ENCODE measurements at regions not wholly inside any gene's neighbourhood (a gene's known extent, or its start where the extent isn't known, plus 50 kb on each side); places are given as distances from the start of the nearest gene placed in this dataset.
A peak's percentile ranks its signal among the peaks of the same experiment; 100 is the strongest.

DNA sequence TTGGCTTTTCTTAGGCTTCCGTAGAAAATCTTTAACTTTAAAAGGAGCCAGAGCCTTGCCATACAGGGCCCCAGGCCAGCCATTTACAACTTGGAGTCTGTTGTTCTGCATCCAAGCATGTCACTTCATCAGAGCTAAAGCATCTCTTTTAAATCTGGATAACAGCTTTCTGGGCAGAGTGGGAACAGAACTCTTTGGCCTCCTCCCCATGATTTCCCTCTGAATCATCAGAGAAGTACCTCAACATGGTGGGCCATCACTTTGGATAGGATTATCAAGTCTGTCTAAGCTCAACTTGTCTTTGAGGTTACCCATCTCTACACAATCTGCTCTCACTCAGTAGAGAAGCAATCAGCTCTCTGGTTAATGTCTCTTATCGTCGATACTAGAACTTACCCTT, 170.9 kb downstream of the SLC6A15 start:
- no peak for DNase-seq (ENCODE audit: low read depth)

GRCh38 chr12:84741031-84741430, 171.6 kb downstream of the SLC6A15 start:
- DNase-seq (ENCODE audit: low read depth), result no peak

DNA sequence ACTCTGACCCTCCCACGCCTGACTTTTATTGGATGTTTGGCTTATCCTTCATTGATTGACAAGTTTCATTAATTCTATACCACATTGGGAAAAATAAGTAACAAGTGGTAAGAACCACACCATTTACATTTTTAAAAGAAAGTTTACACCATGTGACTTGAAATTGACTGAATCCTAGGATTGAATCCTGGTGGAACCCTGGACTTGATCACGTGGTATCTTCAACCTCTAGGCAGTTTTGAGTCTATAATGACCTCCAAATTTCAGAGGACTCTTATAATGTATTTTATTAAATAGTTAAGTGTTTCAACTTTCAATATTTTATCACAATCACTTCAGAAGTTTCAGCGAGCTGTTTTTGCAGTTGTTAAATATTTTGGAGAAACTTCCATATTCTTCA, 172.0 kb downstream of the SLC6A15 start:
- DNase-seq (ENCODE audit: low read depth), result no peak

DNA sequence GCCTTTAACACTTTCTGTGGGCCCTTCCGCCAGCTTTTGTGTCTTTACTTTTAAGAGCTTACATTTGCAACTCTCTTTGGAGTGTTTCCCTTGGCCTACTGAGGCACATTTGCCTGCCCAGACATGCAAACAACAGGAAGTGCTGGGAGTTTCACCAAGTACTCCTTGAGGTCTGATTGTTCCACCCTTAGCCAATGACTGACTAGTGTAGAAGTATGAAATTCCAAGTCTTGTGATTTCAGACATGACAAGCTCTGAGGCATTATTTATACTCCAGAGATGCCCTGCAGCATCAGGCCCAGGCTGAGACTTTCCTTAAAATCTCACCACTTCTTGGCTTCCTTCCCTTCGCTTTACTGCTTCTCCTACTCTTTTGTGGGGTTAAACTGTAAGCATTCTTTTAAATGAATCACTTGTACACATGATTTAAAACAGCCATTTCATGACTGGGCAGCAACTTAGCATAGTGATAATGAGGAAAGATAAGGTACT, 174.1 kb downstream of the SLC6A15 start:
- peak; percentile 66 for DNase-seq (ENCODE audit: low read depth)

- DNase-seq (ENCODE audit: low read depth), result no peak
These were observed 179.7 kb downstream of the SLC6A15 start for GRCh38 chr12:84732828-84733340.

DNA sequence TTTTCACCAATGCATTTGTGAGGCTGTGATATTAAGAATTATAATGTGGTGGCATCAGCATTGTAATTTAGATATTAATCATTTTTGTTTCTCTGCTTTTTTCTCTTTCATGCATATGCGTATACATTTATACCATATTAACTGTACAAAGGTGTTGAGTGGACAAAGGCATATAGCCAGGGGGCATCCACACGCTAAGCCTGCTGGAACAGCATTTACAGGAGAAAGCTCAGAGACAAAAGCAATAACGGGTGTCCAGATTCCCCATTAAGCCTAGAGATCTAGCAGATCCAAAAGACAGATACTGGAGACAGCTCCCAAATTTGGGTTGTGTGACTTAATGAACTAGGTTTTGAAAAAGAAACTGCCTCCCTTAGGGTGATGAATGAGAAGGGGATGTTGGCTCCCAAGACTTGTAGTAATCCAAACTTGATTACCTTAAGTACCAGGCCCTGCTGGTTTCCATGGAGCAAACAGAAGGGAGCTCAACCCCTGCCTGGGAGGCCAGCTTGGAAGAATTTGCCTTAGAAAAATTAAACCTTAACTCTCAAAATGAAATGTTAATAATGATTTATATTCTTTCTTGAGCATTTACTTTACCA, 181.9 kb downstream of the SLC6A15 start:
- DNase-seq (ENCODE audit: low read depth), result no peak

DNA sequence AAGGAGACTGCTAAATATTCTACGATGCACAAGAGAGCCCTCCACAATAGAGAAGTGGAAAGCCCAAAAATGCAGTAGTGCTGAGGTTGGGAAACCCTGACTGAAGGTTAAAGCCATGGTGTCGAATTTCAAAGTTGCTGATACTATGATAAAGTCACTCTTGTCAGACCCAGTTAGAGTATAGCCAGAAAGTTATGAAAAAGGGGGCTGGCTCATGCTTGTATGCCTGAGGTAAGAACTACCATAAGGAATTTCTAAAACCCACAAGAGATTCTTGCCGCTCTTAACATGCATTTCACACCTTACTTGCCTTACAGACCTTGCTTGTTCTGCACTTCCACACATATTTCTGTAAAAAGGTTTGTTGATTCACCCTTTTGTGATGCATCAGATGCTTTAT, 184.6 kb downstream of the SLC6A15 start:
- peak; percentile 16 for DNase-seq (ENCODE audit: low read depth)

DNA sequence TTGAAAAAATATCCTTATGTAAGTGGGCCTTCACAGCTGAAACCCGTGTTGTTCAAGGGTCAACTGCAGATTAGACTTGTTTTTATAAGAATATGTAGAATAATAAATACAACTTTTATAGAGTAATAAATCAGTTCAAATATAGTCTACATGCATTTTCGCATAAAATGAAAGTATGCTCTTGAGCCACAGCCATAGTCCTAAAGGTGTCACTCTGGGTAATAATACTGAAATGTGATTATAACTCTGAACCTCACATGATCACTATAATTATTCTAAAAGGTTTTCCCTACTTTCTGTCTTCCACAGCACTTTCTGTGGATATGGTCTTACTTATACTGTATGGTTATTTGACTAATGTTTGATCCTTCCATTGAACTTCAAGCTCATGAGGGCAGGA, 185.8 kb downstream of the SLC6A15 start:
- no peak for DNase-seq (ENCODE audit: low read depth)

DNA sequence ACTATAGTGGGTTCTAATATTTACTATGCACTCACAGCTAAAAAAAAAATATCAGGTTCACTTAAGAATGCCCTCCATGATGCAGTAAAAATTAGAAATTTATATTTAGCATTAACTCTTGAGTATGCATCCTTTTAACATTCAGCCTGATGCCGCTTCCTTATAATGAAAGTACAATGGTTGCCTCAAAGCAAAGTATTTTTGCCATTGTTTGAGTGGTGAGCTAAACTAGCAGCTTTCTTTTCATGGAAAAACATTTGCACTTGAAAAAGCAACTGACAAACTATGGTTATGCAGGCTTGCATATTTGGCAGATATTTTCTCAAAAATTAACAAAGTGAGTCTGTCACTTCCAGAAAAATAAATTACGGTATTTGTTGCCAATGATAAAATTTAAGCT, 188.6 kb downstream of the SLC6A15 start:
- DNase-seq (ENCODE audit: low read depth), result no peak

DNA sequence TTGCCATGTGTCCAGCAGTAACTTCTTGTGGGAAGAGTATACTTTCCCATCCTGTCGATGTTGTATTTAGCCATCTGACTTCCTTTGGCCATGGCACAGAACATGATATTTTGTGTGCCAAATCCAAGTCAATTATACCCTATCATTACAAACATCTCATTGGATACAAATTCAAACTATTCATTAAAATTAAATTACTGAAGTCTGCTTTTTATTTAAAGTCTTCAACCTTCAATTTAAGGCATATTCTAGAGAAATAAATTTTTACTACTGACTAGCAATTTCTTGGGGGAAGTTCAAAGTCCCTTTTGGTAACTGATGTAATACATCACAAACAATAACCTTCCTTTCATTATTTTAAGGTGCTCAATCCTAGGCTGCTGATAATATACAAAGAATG, 192.6 kb downstream of the SLC6A15 start:
- DNase-seq (ENCODE audit: low read depth), result no peak

- no peak for DNase-seq (ENCODE audit: low read depth)
These were observed 193.7 kb downstream of the SLC6A15 start for GRCh38 chr12:84718906-84719305.

DNA sequence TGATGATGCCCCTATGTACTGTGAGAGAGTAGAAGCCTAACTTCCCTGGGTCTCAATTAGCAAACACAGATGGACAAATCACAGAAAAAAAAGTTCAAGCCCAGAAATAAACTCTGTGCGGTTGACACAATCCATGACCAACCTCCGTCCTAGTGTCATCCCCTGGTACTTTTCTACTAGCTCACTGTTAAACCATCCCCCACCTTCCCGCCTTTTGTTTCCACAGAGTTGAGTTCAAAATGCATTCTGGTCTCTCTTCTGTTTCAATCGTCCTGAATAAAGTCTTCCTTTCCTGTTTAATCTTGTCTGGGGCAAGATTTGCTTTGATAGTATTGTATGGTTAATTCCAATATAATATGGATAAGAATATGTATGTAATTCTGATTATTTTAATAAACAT, 199.9 kb downstream of the SLC6A15 start:
- no peak for DNase-seq (ENCODE audit: low read depth)

GRCh38 chr12:84706374-84706773, 206.2 kb downstream of the SLC6A15 start:
- no peak for DNase-seq (ENCODE audit: low read depth)

- DNase-seq (ENCODE audit: low read depth), result no peak
These were observed 207.7 kb downstream of the SLC6A15 start for GRCh38 chr12:84704856-84705255.

DNA sequence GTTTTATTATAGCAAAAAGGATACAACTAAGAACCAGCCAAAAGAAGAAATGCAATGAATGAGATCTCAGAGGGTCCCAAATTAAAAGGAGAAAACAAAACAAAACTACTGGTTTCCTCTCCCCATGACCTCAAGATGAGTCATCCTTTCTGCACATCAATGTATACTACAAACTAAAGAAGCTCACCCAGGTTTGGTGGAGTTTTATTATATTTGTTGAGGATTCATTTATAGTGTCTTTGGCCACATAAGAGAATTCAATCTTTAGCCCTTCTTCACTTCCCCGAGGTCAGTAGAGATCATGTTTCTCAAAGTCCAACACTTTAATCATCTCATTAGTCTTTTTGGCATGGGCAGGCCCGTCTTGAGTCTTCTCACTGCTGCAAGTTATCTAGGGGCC, 210.6 kb downstream of the SLC6A15 start:
- no peak for DNase-seq (ENCODE audit: low read depth)

- DNase-seq (ENCODE audit: low read depth), result no peak
These were observed 211.6 kb downstream of the SLC6A15 start for GRCh38 chr12:84701041-84701440.

- no peak for DNase-seq (ENCODE audit: low read depth)
These were observed 213.8 kb downstream of the SLC6A15 start for GRCh38 chr12:84698576-84699333.

DNA sequence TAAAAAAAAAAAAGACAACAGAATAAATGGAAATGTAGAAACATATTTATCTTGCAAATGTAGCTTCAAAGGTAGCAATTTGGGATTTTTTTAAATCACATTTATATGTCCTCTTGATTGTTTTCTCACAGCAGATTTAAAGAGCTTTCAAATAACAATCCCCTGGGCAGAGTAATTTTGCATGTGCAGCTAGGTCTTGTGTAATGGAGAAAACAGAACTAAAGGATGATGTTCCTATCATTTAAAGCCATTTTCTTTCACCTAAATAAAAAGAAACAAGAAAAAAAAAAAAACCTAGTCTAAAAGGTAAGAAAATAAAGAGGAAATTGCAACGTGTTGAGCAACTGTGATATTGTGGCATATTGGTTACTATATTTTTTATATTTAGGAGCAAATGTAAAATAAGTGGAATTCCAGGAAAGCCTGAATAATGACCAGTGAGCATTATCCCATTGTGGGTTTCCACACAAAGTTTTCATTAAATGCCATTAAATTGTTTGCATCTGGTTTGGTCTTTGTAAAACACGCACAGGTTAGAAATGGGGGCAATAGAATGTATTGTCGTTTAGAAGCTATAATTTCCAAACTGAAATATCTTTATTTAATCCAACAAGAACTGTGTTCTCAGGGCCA, 215.6 kb downstream of the SLC6A15 start:
- DNase-seq (ENCODE audit: low read depth), result no peak

- DNase-seq (ENCODE audit: low read depth), result no peak
These were observed 216.3 kb downstream of the SLC6A15 start for GRCh38 chr12:84696281-84696680.

DNA sequence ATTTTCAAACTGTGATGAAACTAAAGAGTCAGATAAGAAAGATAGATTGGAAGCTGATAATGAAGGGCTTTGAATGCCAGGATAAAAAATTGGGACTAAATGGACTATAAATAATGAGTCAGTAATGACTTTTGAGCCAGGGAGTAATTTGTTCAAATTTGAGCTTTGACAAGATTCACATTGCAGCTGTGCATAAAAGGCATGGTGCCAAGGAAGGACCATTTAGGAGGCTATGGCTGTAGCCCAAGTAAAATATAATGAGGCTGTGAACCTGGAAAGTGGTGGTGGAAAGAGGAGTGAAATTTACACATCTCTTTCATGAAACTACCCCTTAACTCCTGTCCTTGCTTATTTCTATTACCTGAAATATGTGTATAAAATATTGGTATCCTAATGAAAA, 218.5 kb downstream of the SLC6A15 start:
- no peak for DNase-seq (ENCODE audit: low read depth)

GRCh38 chr12:84692071-84692470, 220.5 kb downstream of the SLC6A15 start:
- DNase-seq (ENCODE audit: low read depth), result no peak

DNA sequence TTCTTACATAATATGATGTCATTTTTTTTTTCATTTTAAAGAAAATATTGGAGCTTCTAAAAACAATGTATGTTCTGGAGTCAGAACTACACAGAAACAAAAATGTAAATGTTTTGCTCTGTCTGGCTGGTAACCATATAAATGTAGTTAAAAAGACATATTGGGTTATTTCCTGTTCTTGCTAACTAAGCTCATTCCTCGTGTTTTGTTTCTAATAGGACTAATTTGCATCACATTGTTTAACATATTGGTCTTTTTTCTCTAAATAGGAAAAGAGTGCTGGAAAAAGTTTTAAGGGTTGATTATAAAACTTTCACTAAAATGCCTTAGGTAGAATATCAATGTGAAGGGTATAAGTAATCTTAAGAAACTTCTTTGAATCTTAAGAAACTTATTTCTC, 221.3 kb downstream of the SLC6A15 start:
- DNase-seq (ENCODE audit: low read depth), result no peak

- DNase-seq (ENCODE audit: low read depth), result no peak
These were observed 223.0 kb downstream of the SLC6A15 start for GRCh38 chr12:84689638-84690037.
